Keratinocyte (primary cell): ENCODE measurements at regions not wholly inside any gene's neighbourhood (a gene's known extent, or its start where the extent isn't known, plus 50 kb on each side); places are given as distances from the start of the nearest gene placed in this dataset.

Experiments used
- DNase-seq: peaks from one replicate; pipeline ENCODE4 v3.0.0-alpha.2; 2011; ENCODE audit warnings: low read depth, missing footprints, low spot score
- FAIRE-seq: peaks from 2 replicates; lab custom pipeline; 2011; peaks lifted over from hg19 to GRCh38; lab: Jason Lieb, UNC
- H2AFZ ChIP-seq: 2 replicates; pipeline ENCODE4 v1.6.0; 2012; ENCODE audit warnings: low read length, control low read depth, inconsistent platforms; ENCODE audit not compliant: control insufficient read depth
- H3K27ac ChIP-seq: 2 replicates; pipeline ENCODE4 v1.5.1; 2011; ENCODE audit warnings: low read length; ENCODE audit not compliant: control insufficient read depth, insufficient read depth
- H3K27me3 ChIP-seq: 3 replicates; pipeline ENCODE4 v1.6.0; 2011; ENCODE audit warnings: low read length; ENCODE audit not compliant: control insufficient read depth, insufficient read depth; ENCODE audit errors: extremely low read depth
- H3K36me3 ChIP-seq, 2 experiments: 2 replicates in 1 of 2; 3 replicates in 1 of 2; pipeline ENCODE4 v1.5.1; 2011; ENCODE audit warnings: low read length in 2 of 2, mild to moderate bottlenecking in 1 of 2; ENCODE audit not compliant: control insufficient read depth in 2 of 2, insufficient read depth in 2 of 2; ENCODE audit errors: extremely low read depth in 1 of 2
- H3K4me1 ChIP-seq: 3 replicates; pipeline ENCODE4 v1.5.1; 2011; ENCODE audit warnings: low read length; ENCODE audit not compliant: control insufficient read depth, insufficient read depth; ENCODE audit errors: extremely low read depth
- H3K4me2 ChIP-seq: 3 replicates; pipeline ENCODE4 v1.6.0; 2011; ENCODE audit warnings: low read depth, low read length; ENCODE audit not compliant: control insufficient read depth, insufficient read depth; ENCODE audit errors: extremely low read depth
- H3K4me3 ChIP-seq, 3 experiments: fragments of 200-600 bp in 1 of 3; sonication (generic) in 1 of 3; 2 replicates in 2 of 3; 3 replicates in 1 of 3; pipeline ENCODE4 v1.5.1; 2011 to 2016; ENCODE audit warnings: low read length in 3 of 3, mild to moderate bottlenecking in 3 of 3, control low read depth in 2 of 3, inconsistent platforms in 1 of 3, low read depth in 1 of 3, mixed read lengths in 1 of 3, mixed run types in 1 of 3, moderate library complexity in 1 of 3; ENCODE audit not compliant: control insufficient read depth in 2 of 3, insufficient read depth in 2 of 3; ENCODE audit errors: extremely low read depth in 1 of 3
- H3K79me2 ChIP-seq: 2 replicates; pipeline ENCODE4 v1.6.0; 2012; ENCODE audit warnings: low read length; ENCODE audit not compliant: control insufficient read depth, insufficient read depth
- H3K9ac ChIP-seq: 3 replicates; pipeline ENCODE4 v1.6.0; 2011; ENCODE audit warnings: low read length; ENCODE audit not compliant: control insufficient read depth, insufficient read depth; ENCODE audit errors: extremely low read depth
- H3K9me1 ChIP-seq: 3 replicates; pipeline ENCODE4 v1.6.0; 2011; ENCODE audit warnings: low read length; ENCODE audit not compliant: control insufficient read depth, insufficient read depth; ENCODE audit errors: extremely low read depth
- H3K9me3 ChIP-seq: 2 replicates; pipeline ENCODE4 v1.5.1; 2012; ENCODE audit warnings: low read depth, low read length; ENCODE audit not compliant: control insufficient read depth
- H4K20me1 ChIP-seq: 3 replicates; pipeline ENCODE4 v1.6.0; 2011; ENCODE audit warnings: low read length; ENCODE audit not compliant: control insufficient read depth, insufficient read depth; ENCODE audit errors: extremely low read depth
- EZH2 ChIP-seq: IDR thresholded peaks from one replicate; pipeline ENCODE4 v1.6.1; 2012; ENCODE audit warnings: inconsistent platforms, mild to moderate bottlenecking, low read length, moderate library complexity
- dilution Hi-C: fragments of 300-500 bp; cut with MboI; formaldehyde crosslinking; loops from one replicate; pipeline ENCODE4 v1.7.0; 2020; ENCODE audit warnings: low sequenced_read_pairs; ENCODE audit not compliant: extremely low pct_ligation_motif_present
- TF ChIP-seq, protein P1 (sequence below), 3 experiments: IDR thresholded peaks in 1 of 3; conservative IDR thresholded peaks in 1 of 3; optimal IDR thresholded peaks in 1 of 3; 2 replicates in 2 of 3; 3 replicates in 1 of 3; pipeline versions ENCODE3 to v1.5.1; 2011; ENCODE audit warnings: low read length in 3 of 3, mild to moderate bottlenecking in 3 of 3, moderate library complexity in 2 of 3, control low read depth in 1 of 3, inconsistent platforms in 1 of 3; ENCODE audit not compliant: insufficient read depth in 2 of 3; ENCODE audit errors: extremely low read depth in 1 of 3

DNA sequence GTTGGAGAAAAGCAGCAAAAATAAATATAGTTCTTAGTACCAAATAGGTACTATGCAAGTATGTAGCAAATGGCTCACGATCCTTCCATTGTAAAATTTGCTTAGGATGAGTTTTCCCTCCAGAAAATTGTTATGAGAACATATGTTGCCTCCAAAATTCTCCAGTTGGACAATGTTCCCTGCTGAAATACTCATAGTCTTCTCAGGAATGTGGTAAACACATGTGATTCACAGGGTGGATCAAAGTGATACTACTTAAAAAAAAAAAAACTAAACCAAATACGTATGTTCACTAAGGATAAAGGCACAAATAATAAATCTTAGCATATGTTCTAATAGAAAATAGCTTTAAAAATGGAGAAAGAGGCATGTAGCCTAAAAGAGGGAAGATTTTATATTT is 84.3 kb upstream of the ZNF385D start:
- H3K4me2 ChIP-seq: no peak overlapping the region
- H2AFZ ChIP-seq: no peak overlapping the region
- no peaks in the 10 kb centered on the region for H3K9me3 ChIP-seq
- no peaks in the 10 kb centered on the region for H3K36me3 ChIP-seq
- no peak overlapping the region for H3K27ac ChIP-seq
- no peak overlapping the region for H3K9ac ChIP-seq
- no peaks in the 10 kb centered on the region for H3K9me1 ChIP-seq
- H3K27me3 ChIP-seq: no peaks in the 10 kb centered on the region
- DNase-seq (no peak), FAIRE-seq (no peak)
- H4K20me1 ChIP-seq: no peaks in the 10 kb centered on the region
- dilution Hi-C loops: no loop called here
- H3K4me1 ChIP-seq: no peaks in the 10 kb centered on the region
- no peak overlapping the region for H3K4me3 ChIP-seq
- TF ChIP-seq, protein P1, sequence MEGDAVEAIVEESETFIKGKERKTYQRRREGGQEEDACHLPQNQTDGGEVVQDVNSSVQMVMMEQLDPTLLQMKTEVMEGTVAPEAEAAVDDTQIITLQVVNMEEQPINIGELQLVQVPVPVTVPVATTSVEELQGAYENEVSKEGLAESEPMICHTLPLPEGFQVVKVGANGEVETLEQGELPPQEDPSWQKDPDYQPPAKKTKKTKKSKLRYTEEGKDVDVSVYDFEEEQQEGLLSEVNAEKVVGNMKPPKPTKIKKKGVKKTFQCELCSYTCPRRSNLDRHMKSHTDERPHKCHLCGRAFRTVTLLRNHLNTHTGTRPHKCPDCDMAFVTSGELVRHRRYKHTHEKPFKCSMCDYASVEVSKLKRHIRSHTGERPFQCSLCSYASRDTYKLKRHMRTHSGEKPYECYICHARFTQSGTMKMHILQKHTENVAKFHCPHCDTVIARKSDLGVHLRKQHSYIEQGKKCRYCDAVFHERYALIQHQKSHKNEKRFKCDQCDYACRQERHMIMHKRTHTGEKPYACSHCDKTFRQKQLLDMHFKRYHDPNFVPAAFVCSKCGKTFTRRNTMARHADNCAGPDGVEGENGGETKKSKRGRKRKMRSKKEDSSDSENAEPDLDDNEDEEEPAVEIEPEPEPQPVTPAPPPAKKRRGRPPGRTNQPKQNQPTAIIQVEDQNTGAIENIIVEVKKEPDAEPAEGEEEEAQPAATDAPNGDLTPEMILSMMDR (optimal IDR thresholded peaks at IDR 0.05 in 1 of 3, IDR thresholded peaks at IDR 0.05 in 1 of 3, conservative IDR thresholded peaks at IDR 0.05 in 1 of 3; ENCODE audit: extremely low read depth in 1 of 3, insufficient read depth in 2 of 3, low read length in 3 of 3): no peak
- no peak for TF ChIP-seq EZH2
- no peaks in the 10 kb centered on the region for H3K79me2 ChIP-seq

DNA sequence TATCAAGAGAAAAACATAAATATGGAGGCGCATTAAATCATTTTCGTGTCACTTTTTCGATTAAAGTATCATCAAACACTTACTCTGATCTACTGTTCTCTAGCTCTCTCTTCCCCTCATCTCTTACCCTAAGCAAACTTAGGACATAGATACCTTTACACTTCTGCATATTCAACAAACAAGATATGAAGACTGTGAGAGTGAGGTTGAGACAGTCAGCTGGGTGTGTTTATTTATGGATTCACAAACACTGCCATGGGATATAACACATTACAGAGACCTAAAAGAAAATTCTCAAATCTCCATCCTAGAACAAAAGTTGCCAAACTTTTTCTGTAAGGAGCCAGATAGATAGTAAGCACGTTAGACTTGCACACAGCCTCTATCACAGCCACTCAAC is 85.2 kb upstream of the ZNF385D start:
- H3K9ac ChIP-seq: no peak overlapping the region
- H3K9me3 ChIP-seq: no peaks in the 10 kb centered on the region
- no peak overlapping the region for H2AFZ ChIP-seq
- no peaks in the 10 kb centered on the region for H3K27me3 ChIP-seq
- H3K36me3 ChIP-seq: no peaks in the 10 kb centered on the region
- no peak overlapping the region for H3K27ac ChIP-seq
- H3K4me3 ChIP-seq: no peak overlapping the region
- no peaks in the 10 kb centered on the region for H3K4me1 ChIP-seq
- no peaks in the 10 kb centered on the region for H4K20me1 ChIP-seq
- dilution Hi-C loops: no loop called here
- DNase-seq (no peak), FAIRE-seq (no peak)
- H3K79me2 ChIP-seq: no peaks in the 10 kb centered on the region
- TF ChIP-seq, protein P1 (optimal IDR thresholded peaks at IDR 0.05 in 1 of 3, IDR thresholded peaks at IDR 0.05 in 1 of 3, conservative IDR thresholded peaks at IDR 0.05 in 1 of 3; ENCODE audit: extremely low read depth in 1 of 3, insufficient read depth in 2 of 3, low read length in 3 of 3): no peak
- TF ChIP-seq EZH2: no peak
- H3K4me2 ChIP-seq: no peak overlapping the region
- no peaks in the 10 kb centered on the region for H3K9me1 ChIP-seq
